ENCODE measurements at regions not wholly inside any gene's neighbourhood (a gene's known extent, or its start where the extent isn't known, plus 50 kb on each side); places are given as distances from the start of the nearest gene placed in this dataset.

DNA sequence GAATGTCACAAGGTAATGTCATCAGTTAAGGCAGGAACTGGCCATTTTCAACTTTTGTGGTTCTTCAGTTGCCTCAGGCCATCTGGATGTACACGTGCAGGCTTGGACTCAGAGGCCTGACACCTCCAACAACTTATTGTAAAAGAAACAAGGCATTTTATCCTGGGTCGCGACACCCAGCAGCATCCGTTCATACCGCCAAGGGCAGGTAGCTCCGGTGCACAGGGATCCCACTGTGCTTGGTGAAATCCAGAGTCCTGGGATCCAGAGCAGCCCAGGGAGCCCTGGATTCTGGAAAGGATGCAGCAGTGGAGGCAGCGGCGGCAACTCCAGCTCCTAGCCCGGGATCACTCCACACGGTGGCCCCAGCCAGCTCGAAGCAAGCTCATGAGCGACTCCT is 380.9 kb upstream of the STXBP6 start:
- H3K4me3 ChIP-seq: no peak overlapping the region
- intact Hi-C loops (cut with micrococcal nuclease): no loop called here
- no peaks in the 10 kb centered on the region for H3K27me3 ChIP-seq (ENCODE audit: low read depth)
- DNase-seq: no peak
- no peak overlapping the region for H3K27ac ChIP-seq (replicated peaks)
- H3K4me1 ChIP-seq: no peaks in the 10 kb centered on the region
- H3K36me3 ChIP-seq: no peaks in the 10 kb centered on the region
- peaks cover 18% of the 10 kb centered on the region for H3K9me3 ChIP-seq (replicated peaks)
- TF ChIP-seq, protein P1, sequence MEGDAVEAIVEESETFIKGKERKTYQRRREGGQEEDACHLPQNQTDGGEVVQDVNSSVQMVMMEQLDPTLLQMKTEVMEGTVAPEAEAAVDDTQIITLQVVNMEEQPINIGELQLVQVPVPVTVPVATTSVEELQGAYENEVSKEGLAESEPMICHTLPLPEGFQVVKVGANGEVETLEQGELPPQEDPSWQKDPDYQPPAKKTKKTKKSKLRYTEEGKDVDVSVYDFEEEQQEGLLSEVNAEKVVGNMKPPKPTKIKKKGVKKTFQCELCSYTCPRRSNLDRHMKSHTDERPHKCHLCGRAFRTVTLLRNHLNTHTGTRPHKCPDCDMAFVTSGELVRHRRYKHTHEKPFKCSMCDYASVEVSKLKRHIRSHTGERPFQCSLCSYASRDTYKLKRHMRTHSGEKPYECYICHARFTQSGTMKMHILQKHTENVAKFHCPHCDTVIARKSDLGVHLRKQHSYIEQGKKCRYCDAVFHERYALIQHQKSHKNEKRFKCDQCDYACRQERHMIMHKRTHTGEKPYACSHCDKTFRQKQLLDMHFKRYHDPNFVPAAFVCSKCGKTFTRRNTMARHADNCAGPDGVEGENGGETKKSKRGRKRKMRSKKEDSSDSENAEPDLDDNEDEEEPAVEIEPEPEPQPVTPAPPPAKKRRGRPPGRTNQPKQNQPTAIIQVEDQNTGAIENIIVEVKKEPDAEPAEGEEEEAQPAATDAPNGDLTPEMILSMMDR (IDR thresholded peaks at IDR 0.05; ENCODE audit: borderline replicate concordance): no peak

- Histone ChIP-seq H3K4me3 (no peak overlapping the region), H3K36me3 (no peaks in the 10 kb centered on the region), H3K27me3 (ENCODE audit: low read depth) (no peaks in the 10 kb centered on the region), H3K9me3 (replicated peaks) (no peaks in the 10 kb centered on the region), H3K4me1 (no peaks in the 10 kb centered on the region), H3K27ac (replicated peaks) (no peak overlapping the region)
- TF ChIP-seq, protein P1 (IDR thresholded peaks at IDR 0.05; ENCODE audit: borderline replicate concordance): no peak
- DNase-seq: no peak
- intact Hi-C loops (cut with micrococcal nuclease): no loop called here
Observed at GRCh38 chr14:25412998-25413397, 363.1 kb upstream of the STXBP6 start.

DNA sequence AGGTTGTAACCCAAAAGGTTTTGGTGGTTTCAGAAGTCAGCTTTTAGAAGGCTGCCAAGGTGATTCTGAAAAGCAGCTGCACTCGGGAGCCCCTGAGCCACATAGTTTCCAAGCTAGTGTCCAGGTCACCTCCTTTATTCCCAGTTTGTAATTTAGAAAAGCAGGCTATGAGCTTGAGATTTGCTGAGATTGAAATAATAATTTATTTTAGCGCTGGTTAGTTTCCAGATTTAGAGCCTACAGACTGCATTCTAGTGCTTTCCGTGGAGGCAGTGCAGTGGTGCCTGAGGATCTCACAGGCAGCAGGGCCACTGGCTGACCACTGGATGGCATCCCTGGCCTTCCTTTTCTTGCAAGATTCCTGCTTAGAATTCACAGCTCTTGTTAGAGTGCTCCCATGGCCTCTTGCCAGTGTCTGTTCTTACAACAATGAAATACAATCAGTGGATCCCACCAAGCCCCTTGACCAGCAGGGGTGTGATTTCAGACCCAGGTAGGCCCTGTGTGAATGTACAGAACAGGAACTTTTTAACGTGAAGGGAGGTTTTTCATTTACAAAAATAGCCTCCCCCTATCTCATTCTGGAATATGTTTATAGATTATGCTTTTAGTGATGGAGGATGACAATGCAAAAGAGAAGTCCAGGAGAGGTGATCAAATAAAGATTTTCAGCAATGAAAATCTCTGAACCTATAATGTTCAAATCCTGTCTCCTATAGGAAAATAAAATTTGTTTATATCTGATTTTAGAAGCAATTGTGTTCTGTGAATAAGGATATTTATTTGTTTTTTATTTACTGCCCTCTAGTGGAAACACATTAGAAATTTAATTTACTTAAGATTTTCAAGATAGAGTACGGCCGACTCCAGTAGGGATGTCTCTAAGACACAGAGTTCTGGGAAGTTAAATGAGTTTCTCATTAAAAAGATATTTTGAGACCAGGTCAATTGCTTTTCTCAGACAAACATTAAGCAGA is 362.1 kb upstream of the STXBP6 start:
- no peak for DNase-seq
- intact Hi-C loops (cut with micrococcal nuclease): no loop called here
- H3K27me3 ChIP-seq (ENCODE audit: low read depth): no peaks in the 10 kb centered on the region
- no peak overlapping the region for H3K27ac ChIP-seq (replicated peaks)
- TF ChIP-seq, protein P1 (IDR thresholded peaks at IDR 0.05; ENCODE audit: borderline replicate concordance): peak; percentile 29
- no peak overlapping the region for H3K4me3 ChIP-seq
- H3K9me3 ChIP-seq (replicated peaks): no peaks in the 10 kb centered on the region
- H3K36me3 ChIP-seq: no peaks in the 10 kb centered on the region
- H3K4me1 ChIP-seq: no peaks in the 10 kb centered on the region

GRCh38 chr14:25406818-25407217 is 356.9 kb upstream of the STXBP6 start:
- DNase-seq: no peak
- TF ChIP-seq, protein P1 (IDR thresholded peaks at IDR 0.05; ENCODE audit: borderline replicate concordance): peak; percentile 55
- Histone ChIP-seq H3K36me3 (no peaks in the 10 kb centered on the region), H3K4me1 (no peaks in the 10 kb centered on the region), H3K27me3 (ENCODE audit: low read depth) (peaks cover 6% of the 10 kb centered on the region), H3K4me3 (no peak overlapping the region), H3K27ac (replicated peaks) (no peak overlapping the region), H3K9me3 (replicated peaks) (no peaks in the 10 kb centered on the region)
- intact Hi-C loops (cut with micrococcal nuclease): no loop called here

DNA sequence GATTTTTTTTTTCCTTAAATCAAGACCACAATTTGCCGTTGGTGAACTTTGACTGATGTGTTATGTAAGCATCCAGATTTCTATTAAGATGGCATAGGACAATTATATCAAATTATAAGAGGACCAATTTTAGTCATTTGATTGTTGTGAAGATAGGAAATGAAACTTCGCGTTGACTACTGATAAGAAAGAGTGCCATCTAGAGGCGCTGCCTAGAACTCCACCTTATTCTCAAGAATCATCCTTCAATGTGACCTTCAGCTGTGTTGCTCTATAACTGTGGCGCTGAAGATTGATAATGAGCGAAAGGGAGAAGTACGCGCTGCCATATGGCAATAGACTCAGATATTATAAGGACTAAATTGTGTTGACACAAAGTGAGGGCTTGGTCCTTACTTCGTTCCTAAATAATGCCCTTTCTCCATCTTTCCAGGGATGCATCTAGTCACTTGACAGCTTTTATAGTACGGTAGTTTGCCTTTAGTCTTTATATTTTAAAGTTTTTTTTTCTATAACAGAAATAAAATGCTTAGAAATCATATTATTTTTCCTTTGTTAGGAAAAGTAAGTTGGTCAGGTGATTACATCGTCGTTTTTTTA is 350.8 kb upstream of the STXBP6 start:
- no peak for DNase-seq
- peaks cover 17% of the 10 kb centered on the region for H3K27me3 ChIP-seq (ENCODE audit: low read depth)
- no peaks in the 10 kb centered on the region for H3K4me1 ChIP-seq
- H3K9me3 ChIP-seq (replicated peaks): no peaks in the 10 kb centered on the region
- no peaks in the 10 kb centered on the region for H3K36me3 ChIP-seq
- H3K4me3 ChIP-seq: no peak overlapping the region
- H3K27ac ChIP-seq (replicated peaks): no peak overlapping the region
- TF ChIP-seq, protein P1 (IDR thresholded peaks at IDR 0.05; ENCODE audit: borderline replicate concordance): peak; percentile 82
- intact Hi-C loops (cut with micrococcal nuclease): no loop called here
